ENCODE measurements at regions not wholly inside any gene's neighbourhood (a gene's known extent, or its start where the extent isn't known, plus 50 kb on each side); places are given as distances from the start of the nearest gene placed in this dataset.
A peak's percentile ranks its signal among the peaks of the same experiment; 100 is the strongest.

- no peak for DNase-seq (ENCODE audit: low spot score in 2 of 2)
- no peak overlapping the region for H3K4me3 ChIP-seq
- TF ChIP-seq, protein P1, sequence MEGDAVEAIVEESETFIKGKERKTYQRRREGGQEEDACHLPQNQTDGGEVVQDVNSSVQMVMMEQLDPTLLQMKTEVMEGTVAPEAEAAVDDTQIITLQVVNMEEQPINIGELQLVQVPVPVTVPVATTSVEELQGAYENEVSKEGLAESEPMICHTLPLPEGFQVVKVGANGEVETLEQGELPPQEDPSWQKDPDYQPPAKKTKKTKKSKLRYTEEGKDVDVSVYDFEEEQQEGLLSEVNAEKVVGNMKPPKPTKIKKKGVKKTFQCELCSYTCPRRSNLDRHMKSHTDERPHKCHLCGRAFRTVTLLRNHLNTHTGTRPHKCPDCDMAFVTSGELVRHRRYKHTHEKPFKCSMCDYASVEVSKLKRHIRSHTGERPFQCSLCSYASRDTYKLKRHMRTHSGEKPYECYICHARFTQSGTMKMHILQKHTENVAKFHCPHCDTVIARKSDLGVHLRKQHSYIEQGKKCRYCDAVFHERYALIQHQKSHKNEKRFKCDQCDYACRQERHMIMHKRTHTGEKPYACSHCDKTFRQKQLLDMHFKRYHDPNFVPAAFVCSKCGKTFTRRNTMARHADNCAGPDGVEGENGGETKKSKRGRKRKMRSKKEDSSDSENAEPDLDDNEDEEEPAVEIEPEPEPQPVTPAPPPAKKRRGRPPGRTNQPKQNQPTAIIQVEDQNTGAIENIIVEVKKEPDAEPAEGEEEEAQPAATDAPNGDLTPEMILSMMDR (IDR thresholded peaks at IDR 0.05), result no peak
- TF ChIP-seq POLR2A (IDR thresholded peaks at IDR 0.05), result no peak
- TF ChIP-seq POLR2AphosphoS5 (IDR thresholded peaks at IDR 0.05), result no peak
- intact Hi-C loops (cut with DNase I; ENCODE audit: low total_unique reads), result loop anchor here (5.0 kb wide), 1 partner anchor 472 kb away; no protein-coding TSS in a partner anchor
- H3K27ac ChIP-seq, result no peak overlapping the region
- no peaks in the 10 kb centered on the region for H3K4me1 ChIP-seq
- H3K27me3 ChIP-seq, result no peaks in the 10 kb centered on the region
- H3K36me3 ChIP-seq, result no peaks in the 10 kb centered on the region
- peaks cover 7% of the 10 kb centered on the region in 2 donors for H3K9me3 ChIP-seq
Observed at GRCh38 chr15:69789648-69790393, 307.9 kb downstream of the TLE3 start.

GRCh38 chr15:69790632-69791031, 307.1 kb downstream of the TLE3 start:
- H3K9me3 ChIP-seq, result peaks cover 7% of the 10 kb centered on the region in 2 donors
- DNase-seq (ENCODE audit: low spot score in 2 of 2), result no peak
- intact Hi-C loops (cut with DNase I; ENCODE audit: low total_unique reads), result no loop called here
- H3K36me3 ChIP-seq, result no peaks in the 10 kb centered on the region
- H3K4me1 ChIP-seq, result no peaks in the 10 kb centered on the region
- no peaks in the 10 kb centered on the region for H3K27me3 ChIP-seq
- H3K4me3 ChIP-seq, result no peak overlapping the region
- no peak overlapping the region for H3K27ac ChIP-seq
- no peak for TF ChIP-seq POLR2A (IDR thresholded peaks at IDR 0.05)
- TF ChIP-seq POLR2AphosphoS5 (IDR thresholded peaks at IDR 0.05), result no peak

GRCh38 chr15:69792823-69793222, 304.9 kb downstream of the TLE3 start:
- TF ChIP-seq, protein P1 (IDR thresholded peaks at IDR 0.05), result no peak
- no peak for TF ChIP-seq POLR2AphosphoS5 (IDR thresholded peaks at IDR 0.05)
- no peak for TF ChIP-seq POLR2A (IDR thresholded peaks at IDR 0.05)
- H3K27ac ChIP-seq, result no peak overlapping the region
- no peak for DNase-seq (ENCODE audit: low spot score in 2 of 2)
- peaks cover 7% of the 10 kb centered on the region in 2 donors for H3K9me3 ChIP-seq
- no peak overlapping the region for H3K4me3 ChIP-seq
- H3K27me3 ChIP-seq, result no peaks in the 10 kb centered on the region
- no peaks in the 10 kb centered on the region for H3K4me1 ChIP-seq
- intact Hi-C loops (cut with DNase I; ENCODE audit: low total_unique reads), result no loop called here
- no peaks in the 10 kb centered on the region for H3K36me3 ChIP-seq

DNA sequence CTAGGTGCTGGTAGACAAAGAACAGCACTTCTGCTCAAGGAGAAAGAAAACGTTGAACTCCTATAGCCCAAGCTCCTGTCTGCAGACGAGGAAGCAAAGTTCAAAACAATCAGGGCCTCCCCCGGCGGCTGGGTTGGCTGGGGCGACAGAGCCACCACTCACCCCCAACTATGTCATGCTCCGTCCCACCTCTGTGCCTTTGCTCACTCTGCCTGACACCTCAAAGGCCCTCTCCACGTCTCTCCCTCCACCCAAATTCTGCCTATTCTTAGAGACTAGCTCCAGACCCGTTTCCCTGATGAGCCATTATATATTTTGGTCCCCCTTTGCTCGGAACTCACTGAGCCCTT, 304.3 kb downstream of the TLE3 start:
- TF ChIP-seq POLR2A (IDR thresholded peaks at IDR 0.05), result no peak
- no peak for TF ChIP-seq POLR2AphosphoS5 (IDR thresholded peaks at IDR 0.05)
- TF ChIP-seq, protein P1 (IDR thresholded peaks at IDR 0.05), result no peak
- no peak for DNase-seq (ENCODE audit: low spot score in 2 of 2)
- H3K27ac ChIP-seq, result no peak overlapping the region

GRCh38 chr15:69793781-69794451, 303.8 kb downstream of the TLE3 start:
- H3K4me1 ChIP-seq, result no peaks in the 10 kb centered on the region
- H3K9me3 ChIP-seq, result peaks cover 7% of the 10 kb centered on the region in 2 donors
- H3K27ac ChIP-seq, result peak overlapping the region in 1 of 2 donors; percentile 80
- no peaks in the 10 kb centered on the region for H3K36me3 ChIP-seq
- no peaks in the 10 kb centered on the region for H3K27me3 ChIP-seq
- peak in 1 of 2 donors; percentile 73 for DNase-seq (ENCODE audit: low spot score in 2 of 2)
- intact Hi-C loops (cut with DNase I; ENCODE audit: low total_unique reads), result no loop called here
- no peak overlapping the region for H3K4me3 ChIP-seq
- TF ChIP-seq POLR2AphosphoS5 (IDR thresholded peaks at IDR 0.05), result no peak
- TF ChIP-seq, protein P1 (IDR thresholded peaks at IDR 0.05), result no peak
- no peak for TF ChIP-seq POLR2A (IDR thresholded peaks at IDR 0.05)

More for the DNA sequence above, 304.3 kb downstream of the TLE3 start:
- Histone ChIP-seq H3K4me3 (no peak overlapping the region), H3K9me3 (peaks cover 7% of the 10 kb centered on the region in 2 donors), H3K36me3 (no peaks in the 10 kb centered on the region), H3K4me1 (no peaks in the 10 kb centered on the region), H3K27me3 (no peaks in the 10 kb centered on the region)
- intact Hi-C loops (cut with DNase I; ENCODE audit: low total_unique reads), result no loop called here
